ENCODE measurements at regions not wholly inside any gene's neighbourhood (a gene's known extent, or its start where the extent isn't known, plus 50 kb on each side); places are given as distances from the start of the nearest gene placed in this dataset.
"Not testable (repeated sequence)": the region's sequence is repeated elsewhere in the genome, so short reads cannot be mapped to it uniquely, and the experiment has no call there.

DNA sequence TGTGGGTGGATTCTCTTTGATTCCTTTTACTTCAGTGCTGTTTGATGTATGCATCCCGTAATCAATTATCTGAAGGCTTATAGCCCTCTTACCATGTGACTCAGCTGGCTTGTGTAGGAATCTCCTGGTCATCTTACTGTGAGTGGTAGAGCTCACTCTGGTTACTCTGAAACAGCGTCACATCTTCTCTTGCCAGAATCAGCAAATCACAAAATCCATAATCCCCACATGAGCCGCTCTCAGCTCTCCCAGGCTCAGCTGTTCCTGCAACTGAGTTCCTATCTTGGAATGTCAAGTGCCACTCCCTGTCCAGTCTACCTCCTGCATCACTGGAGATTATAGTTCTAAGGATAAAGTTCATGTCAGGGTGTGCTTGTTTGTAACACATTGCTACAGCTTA, 278.0 kb downstream of the FBXO8 start:
- DNase-seq, result no peak

DNA sequence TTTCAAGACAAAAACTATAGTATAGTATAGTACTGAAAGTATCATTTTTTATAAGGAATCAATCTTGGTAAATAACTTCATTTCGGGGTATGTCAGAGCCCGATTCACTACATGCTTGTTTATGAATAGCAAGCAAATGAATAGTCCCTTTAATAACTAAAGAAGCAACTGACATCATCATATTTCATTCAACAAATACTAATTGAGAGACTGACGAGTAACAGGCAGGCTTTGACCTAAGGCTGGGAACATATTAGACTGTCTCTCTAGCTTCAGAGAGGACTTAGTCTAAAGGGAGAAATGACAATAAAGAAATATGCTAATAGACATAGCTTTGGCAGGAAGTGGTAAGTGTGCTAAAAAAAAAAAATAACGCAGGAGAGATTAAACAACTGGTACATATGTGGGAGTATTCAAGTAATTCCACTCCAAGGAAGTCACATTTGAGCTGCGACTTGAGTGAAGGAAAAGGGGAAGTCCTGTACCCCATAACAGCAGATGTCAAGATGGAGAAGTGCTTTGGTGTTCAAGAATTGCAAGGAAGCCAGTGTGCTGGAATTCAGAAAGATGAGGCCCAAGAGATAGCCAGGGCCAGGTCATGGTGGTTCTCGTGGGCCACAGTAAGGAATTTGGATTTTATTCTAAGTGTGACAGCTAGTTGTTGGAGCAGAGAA, 284.9 kb downstream of the FBXO8 start:
- DNase-seq, result no peak

DNA sequence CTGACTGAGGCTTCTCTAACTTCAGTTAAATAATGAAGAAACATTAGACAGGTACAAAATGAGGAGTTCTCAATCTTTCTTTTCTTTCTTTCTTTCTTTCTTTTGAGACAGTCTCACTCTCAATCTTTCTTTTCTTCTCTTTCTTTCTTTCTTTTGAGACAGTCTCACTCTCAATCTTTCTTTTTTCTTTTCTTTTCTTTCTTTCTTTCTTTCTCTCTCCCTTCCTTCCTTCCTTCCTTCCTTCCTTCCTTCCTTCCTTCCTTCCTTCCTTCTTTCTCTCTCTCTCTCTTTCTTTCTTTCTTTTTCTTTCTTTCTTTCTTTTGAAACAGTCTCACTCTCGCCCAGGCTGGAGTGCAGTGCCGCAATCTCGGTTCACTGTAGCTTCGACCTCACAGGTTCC, 287.7 kb downstream of the FBXO8 start:
- DNase-seq, result not testable (repeated sequence)

GRCh38 chr4:173991814-173992213, 291.7 kb downstream of the FBXO8 start:
- no peak for DNase-seq

DNA sequence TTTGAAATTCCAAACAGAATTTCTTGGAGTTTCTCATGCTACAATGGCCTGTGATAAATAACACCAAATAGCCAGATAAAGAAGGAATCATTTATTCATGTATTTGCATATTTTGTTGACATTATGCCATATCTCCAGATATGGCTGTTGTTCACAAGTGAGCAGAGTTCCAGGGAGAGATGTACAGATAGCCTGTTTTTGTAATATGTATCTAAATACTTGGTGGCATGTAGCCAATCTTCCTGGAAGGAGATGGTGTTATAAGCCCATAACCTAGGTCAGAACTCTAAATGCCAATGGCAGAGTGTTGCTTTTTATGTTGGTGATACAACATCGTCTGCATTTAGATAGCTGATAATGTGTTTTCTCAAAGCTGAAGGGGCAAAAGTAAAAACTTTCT, 292.2 kb downstream of the FBXO8 start:
- DNase-seq, result no peak

- DNase-seq, result no peak
Measured at GRCh38 chr4:173990869-173991210, 292.6 kb downstream of the FBXO8 start.

- DNase-seq, result no peak
Measured at GRCh38 chr4:173990126-173990868, 293.2 kb downstream of the FBXO8 start.

DNA sequence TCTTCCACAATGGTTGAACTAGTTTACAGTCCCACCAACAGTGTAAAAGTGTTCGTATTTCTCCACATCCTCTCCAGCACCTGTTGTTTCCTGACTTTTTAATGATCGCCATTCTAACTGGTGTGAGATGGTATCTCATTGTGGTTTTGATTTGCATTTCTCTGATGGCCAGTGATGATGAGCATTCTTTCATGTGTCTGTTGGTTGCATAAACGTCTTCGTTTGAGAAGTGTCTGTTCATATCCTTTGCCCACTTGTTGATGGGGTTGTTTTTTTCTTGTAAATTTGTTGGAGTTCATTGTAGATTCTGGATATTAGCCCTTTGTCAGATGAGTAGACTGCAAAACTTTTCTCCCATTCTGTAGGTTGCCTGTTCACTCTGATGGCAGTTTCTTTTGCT, 319.9 kb downstream of the FBXO8 start:
- not testable (repeated sequence) for DNase-seq

- DNase-seq, result no peak
Measured at GRCh38 chr4:173960398-173960797, 323.1 kb downstream of the FBXO8 start.

DNA sequence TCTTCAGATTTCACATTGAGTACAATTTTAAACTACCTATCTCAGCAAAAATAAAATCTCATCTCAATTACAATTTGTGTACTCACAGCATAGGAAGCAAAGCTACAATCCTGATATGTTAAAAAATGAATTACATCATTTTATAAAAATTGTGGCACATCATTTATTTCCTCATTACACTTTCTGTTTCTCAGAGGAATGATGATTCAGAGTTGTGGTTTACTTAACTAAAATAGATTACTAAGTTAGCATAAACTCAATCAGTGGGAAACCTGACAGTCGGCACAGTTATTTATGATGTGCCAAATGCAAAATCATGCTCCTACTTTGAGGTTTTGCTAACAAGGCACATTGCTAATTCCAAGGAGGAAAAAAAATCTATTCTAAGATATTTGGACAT, 325.0 kb downstream of the FBXO8 start:
- no peak for DNase-seq

DNA sequence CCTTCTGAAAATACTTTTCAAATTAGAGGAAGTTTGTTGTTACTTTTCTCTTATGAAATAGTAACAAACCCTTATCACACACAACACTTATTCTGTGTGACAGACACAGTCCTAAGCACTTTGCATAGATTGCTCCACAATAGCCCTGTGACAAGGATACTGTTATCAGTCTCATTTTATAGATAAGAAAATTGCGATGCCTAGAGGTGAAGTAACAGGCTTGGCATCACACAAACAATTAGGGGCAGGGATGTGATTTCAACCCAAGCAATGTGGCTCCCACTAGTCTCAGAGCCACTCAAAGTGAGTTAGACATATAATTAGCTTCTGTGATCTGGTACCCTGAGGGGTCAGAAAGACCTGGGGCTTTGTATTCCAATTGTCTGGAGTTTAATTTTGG, 339.9 kb downstream of the FBXO8 start:
- no peak for DNase-seq

- DNase-seq, result no peak
Measured at GRCh38 chr4:173940146-173940545, 343.3 kb downstream of the FBXO8 start.

DNA sequence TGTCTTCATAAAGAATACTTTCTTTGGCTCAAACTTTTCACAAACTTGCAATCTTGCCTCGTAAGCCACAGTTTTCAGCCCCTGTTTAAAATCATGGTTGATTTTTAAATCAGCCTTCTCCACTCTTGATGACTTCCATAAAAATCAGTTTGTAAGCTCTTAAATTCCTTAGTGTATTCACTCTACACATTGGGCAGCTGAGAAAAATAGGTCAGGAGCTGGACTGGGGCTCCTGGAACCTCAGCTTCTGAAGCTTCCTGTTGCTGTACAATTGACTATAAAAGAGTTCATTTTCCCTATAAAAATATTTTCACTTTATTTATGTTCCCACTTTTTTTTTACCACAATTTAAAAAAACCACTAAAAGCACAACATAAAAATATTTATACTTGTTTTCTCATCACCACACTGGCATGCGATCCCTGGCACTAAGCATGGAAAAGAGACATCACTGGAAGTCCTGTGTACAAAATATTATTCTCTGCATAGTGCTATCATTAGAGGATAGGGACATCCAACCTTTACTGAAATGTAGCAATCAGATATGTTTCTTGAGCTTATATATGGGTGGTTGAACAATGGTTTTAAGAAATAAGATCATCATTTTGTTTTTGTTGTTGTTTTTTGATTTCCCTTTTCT, 345.7 kb downstream of the FBXO8 start:
- no peak for DNase-seq

GRCh38 chr4:173936861-173937260, 346.6 kb downstream of the FBXO8 start:
- no peak for DNase-seq

GRCh38 chr4:173935622-173936405, 347.7 kb downstream of the FBXO8 start:
- no peak for DNase-seq

DNA sequence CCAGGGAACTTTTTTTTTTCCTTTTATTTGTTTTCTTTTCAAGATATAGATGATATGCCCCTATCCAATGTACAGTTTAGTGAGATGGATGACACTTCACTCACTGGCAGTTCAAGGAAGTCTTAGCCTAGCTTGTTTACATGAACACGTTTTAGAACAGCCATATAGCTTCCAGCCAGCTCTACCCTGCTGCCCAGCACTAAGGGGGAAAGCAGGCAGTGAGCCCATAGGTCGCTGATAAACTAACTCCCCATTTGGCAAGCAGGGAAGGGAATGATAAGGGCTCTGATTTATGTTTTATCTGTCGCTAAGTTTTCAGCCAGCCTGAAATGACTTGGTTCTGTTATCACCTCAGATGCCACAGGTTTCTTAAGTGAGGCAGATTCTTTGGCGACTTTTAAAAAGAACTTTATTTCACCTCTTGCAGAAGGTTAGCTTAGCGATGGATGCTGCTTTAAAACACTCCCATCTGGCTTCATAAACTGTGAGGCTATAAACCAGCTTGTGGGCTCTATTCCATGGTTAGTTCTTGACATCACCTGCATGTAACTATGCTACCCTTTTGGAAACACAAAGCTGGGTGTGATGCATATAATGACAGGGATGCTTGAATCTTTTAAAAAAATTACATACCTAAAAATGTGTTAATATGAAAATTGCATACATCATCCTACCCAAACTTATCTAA, 348.4 kb downstream of the FBXO8 start:
- no peak for DNase-seq

DNA sequence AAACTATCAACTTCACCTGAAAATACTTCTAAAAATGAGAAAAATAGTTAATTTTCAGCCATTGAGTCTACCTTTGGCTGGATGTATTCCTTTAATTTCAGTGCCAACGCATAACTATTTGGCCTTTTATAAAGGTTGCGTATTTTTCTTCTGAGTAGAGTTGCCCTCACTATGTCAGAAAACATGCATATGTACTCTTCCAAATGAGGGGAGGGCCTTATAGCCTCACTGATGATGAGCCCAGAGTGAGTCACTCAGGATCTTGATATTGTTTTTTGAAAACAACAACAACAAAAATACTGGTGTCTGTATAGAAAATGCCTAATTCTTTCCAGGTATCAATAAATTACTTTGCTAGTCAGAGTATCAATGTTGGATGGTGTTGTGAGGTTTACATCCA, 349.3 kb downstream of the FBXO8 start:
- no peak for DNase-seq

DNA sequence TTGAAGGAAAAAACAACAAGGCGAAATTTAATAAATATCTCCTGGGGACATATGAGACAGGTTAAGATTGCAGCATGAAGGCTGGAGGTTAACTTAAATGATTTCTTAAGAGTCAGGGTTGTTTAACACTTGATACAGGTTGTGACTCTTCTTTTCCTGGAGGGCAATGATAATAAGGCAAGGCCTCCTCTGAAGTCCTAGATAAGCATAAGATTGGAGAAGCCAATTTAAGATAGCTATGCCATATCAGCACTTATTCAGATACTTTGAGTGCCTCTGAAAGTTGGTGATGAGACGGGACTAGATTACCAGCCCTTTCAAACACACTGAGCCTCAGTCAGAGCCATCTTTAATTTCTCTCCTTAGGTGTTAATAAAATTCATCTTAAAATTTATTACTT, 350.8 kb downstream of the FBXO8 start:
- DNase-seq, result no peak

GRCh38 chr4:173930329-173930967, 353.0 kb downstream of the FBXO8 start:
- DNase-seq, result no peak

GRCh38 chr4:173929921-173930320, 353.5 kb downstream of the FBXO8 start:
- no peak for DNase-seq

- DNase-seq, result no peak
Measured at GRCh38 chr4:173924561-173924960, 358.9 kb downstream of the FBXO8 start.

GRCh38 chr4:173919861-173920260, 363.6 kb downstream of the FBXO8 start:
- no peak for DNase-seq

Data from T1000 (cell line).